ENCODE measurements at regions not wholly inside any gene's neighbourhood (a gene's known extent, or its start where the extent isn't known, plus 50 kb on each side); places are given as distances from the start of the nearest gene placed in this dataset.
A peak's percentile ranks its signal among the peaks of the same experiment; 100 is the strongest.
"Not testable (repeated sequence)": the region's sequence is repeated elsewhere in the genome, so short reads cannot be mapped to it uniquely, and the experiment has no call there.

DNA sequence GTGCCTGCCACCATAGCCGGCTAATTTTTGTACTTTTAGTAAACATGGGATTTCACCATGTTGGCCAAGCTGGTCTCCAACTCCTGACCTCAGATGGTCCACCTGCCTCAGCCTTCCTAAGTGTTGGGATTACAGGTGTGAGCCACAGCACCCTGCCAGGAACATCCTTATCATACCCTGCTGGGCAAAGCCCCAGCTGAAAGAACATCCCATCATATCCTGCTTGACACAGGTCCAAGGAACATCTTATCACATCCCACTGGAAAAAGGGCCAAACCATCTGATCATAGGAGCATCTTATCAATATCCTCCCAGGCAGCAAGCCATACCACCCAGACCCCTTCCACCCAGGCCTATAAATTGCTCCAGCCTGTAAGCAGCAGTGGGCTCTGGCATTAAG lies 1109.2 kb upstream of the CDH8 start:
- ATAC-seq: no peak
- FAIRE-seq: no peak
- TF ChIP-seq, protein P1, sequence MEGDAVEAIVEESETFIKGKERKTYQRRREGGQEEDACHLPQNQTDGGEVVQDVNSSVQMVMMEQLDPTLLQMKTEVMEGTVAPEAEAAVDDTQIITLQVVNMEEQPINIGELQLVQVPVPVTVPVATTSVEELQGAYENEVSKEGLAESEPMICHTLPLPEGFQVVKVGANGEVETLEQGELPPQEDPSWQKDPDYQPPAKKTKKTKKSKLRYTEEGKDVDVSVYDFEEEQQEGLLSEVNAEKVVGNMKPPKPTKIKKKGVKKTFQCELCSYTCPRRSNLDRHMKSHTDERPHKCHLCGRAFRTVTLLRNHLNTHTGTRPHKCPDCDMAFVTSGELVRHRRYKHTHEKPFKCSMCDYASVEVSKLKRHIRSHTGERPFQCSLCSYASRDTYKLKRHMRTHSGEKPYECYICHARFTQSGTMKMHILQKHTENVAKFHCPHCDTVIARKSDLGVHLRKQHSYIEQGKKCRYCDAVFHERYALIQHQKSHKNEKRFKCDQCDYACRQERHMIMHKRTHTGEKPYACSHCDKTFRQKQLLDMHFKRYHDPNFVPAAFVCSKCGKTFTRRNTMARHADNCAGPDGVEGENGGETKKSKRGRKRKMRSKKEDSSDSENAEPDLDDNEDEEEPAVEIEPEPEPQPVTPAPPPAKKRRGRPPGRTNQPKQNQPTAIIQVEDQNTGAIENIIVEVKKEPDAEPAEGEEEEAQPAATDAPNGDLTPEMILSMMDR (IDR thresholded peaks at IDR 0.05): no peak
- no peaks in the 10 kb centered on the region for H3K9me3 ChIP-seq
- no peak overlapping the region for H3K27ac ChIP-seq
- 89 to 90% methylated on average over 1 of the region's 1 CpG for WGBS, 2 donors
- H3K4me1 ChIP-seq: no peaks in the 10 kb centered on the region
- H3K36me3 ChIP-seq: no peaks in the 10 kb centered on the region
- DNase-seq: no peak
- no peaks in the 10 kb centered on the region for H3K27me3 ChIP-seq
- intact Hi-C loops (cut with DNase I): no loop called here
- no peak overlapping the region for H3K4me3 ChIP-seq

DNA sequence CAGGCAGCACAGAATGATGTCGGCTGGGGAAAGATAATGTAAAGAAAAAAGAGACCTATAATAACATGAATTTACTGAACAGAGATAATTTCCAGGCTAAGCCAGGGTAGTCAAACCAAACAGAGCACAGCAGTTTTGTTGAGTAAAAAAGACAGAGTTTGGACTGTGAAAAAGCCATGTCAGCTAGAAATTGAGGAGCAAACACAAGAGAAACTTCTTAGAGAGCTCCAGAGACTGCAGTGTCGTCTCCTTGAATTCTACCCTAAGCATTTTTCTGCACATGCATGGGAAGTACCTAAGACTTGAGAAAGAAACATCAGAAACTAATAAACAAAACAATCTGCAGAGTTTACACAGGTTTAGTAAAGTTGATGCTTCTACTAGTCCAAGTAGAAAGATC lies 1098.8 kb upstream of the CDH8 start:
- WGBS, 2 donors: 70% methylated on average over 2 of the region's 2 CpGs
- H3K36me3 ChIP-seq: no peaks in the 10 kb centered on the region
- H3K27ac ChIP-seq: no peak overlapping the region
- no peaks in the 10 kb centered on the region for H3K27me3 ChIP-seq
- no peak for ATAC-seq
- no peaks in the 10 kb centered on the region for H3K4me1 ChIP-seq
- no peak for DNase-seq
- H3K4me3 ChIP-seq: no peak overlapping the region
- intact Hi-C loops (cut with DNase I): no loop called here
- no peaks in the 10 kb centered on the region for H3K9me3 ChIP-seq
- no peak for FAIRE-seq
- TF ChIP-seq, protein P1 (IDR thresholded peaks at IDR 0.05): no peak

DNA sequence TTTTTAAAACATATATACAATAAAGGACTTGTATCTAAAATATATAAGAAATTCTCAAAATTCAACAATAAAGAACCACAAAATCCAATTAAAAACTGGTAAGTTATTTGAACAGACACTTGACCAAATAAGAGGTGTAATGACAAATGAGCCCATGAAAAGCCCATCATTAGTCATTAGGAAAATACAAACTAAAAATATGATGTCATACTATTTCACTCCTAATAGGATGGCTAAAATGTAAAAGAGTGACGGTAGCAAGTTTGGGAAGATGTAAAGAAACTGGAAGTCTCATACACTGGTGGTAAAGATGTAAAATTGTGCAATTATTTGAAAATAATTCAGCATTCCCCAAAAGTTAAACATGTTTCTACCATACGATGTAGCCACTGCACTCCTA lies 1095.3 kb upstream of the CDH8 start:
- Histone ChIP-seq H3K27me3 (no peaks in the 10 kb centered on the region), H3K27ac (no peak overlapping the region), H3K36me3 (no peaks in the 10 kb centered on the region), H3K4me1 (no peaks in the 10 kb centered on the region), H3K9me3 (no peaks in the 10 kb centered on the region), H3K4me3 (no peak overlapping the region)
- FAIRE-seq (no peak), ATAC-seq (no peak), DNase-seq (no peak)
- TF ChIP-seq, protein P1 (IDR thresholded peaks at IDR 0.05): no peak
- 69 to 81% methylated on average over 2 of the region's 2 CpGs for WGBS, 2 donors
- intact Hi-C loops (cut with DNase I): no loop called here

DNA sequence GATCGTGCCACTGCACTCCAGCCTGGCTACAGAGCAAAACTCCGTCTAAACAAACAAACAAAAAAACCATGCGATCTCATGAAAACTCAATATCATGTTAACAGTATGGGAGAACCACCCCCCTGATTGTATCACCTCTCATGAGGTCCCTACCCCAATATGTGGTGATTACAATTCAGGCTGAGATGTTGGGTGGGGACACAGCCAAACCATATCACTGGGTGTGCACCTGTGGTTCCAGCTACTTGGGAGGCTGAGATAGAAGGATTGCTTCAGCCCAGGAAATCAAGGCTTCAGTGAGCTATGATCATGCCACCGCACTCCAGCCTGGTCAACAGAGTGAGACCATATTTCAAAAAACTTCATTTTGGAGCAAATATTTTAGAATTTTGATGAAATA lies 1094.7 kb upstream of the CDH8 start:
- Histone ChIP-seq H3K27me3 (no peaks in the 10 kb centered on the region), H3K36me3 (no peaks in the 10 kb centered on the region), H3K4me1 (no peaks in the 10 kb centered on the region), H3K9me3 (no peaks in the 10 kb centered on the region), H3K27ac (no peak overlapping the region), H3K4me3 (no peak overlapping the region)
- TF ChIP-seq, protein P1 (IDR thresholded peaks at IDR 0.05): no peak
- WGBS, 2 donors: 85 to 89% methylated on average over 4 of the region's 4 CpGs
- FAIRE-seq (no peak), ATAC-seq (no peak), DNase-seq (no peak)
- intact Hi-C loops (cut with DNase I): no loop called here

DNA sequence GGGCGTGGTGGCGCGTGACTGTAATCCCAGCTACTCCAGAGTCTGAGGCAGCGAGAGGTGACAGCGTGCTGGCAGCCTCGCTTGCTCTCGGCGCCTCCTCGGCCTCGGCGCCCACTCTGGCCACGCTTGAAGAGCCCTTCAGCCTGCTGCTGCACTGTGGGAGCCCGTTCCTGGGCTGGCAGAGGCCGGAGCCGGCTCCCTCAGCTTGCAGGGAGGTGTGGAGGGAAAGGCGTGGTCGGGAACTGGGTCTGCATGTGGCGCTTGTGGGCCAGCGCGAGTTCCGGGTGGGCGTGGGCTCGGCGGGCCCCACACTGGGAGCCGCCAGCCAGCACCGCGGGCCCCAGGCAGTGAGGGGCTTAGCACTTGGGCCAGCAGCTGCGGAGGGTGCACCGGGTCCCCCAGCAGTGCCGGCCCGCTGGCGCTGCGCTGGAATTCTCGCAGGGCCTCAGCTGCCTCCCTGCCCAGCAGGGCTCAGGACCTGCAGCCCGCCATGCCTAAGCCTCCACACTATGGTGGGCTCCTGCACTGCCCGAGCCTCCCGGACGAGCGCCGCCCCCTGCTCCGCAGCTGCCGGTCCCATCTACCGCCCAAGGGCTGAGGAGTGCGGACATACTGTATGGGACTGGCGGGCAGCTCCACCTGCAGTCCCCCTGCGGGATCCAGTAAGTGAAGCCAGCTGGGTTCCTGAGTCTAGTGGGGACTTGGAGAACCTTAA lies 1093.3 kb upstream of the CDH8 start:
- H3K27ac ChIP-seq: no peak overlapping the region
- no peaks in the 10 kb centered on the region for H3K4me1 ChIP-seq
- WGBS, 2 donors: 95 to 99% methylated on average over 41 to 46 of the region's 46 CpGs
- FAIRE-seq (no peak), DNase-seq (peak in 2 of 6 donors; percentile 13 to 52), ATAC-seq (no peak)
- TF ChIP-seq, protein P1 (IDR thresholded peaks at IDR 0.05): no peak
- intact Hi-C loops (cut with DNase I): no loop called here
- H3K36me3 ChIP-seq: no peaks in the 10 kb centered on the region
- H3K9me3 ChIP-seq: no peaks in the 10 kb centered on the region
- H3K27me3 ChIP-seq: no peaks in the 10 kb centered on the region
- no peak overlapping the region for H3K4me3 ChIP-seq

DNA sequence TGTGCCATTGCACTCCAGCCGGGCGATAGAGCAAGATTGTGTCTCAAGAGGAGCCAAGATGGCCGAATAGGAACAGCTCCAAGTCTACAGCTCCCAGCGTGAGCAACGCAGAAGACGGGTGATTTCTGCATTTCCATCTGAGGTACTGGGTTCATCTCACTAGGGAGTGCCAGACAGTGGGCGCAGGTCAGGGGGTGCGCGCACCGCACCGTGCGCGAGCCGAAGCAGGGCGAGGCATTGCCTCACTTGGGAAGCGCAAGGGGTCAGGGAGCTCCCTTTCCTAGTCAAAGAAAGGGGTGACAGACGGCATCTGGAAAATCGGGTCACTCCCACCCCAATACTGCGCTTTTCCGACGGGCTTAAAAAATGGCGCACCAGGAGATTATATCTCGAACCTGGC lies 1083.7 kb upstream of the CDH8 start:
- intact Hi-C loops (cut with DNase I); H3K36me3 ChIP-seq; H3K27me3 ChIP-seq; H3K4me3 ChIP-seq; H3K4me1 ChIP-seq; ATAC-seq; FAIRE-seq; H3K9me3 ChIP-seq; H3K27ac ChIP-seq: not testable (repeated sequence)
- DNase-seq: peak in 1 of 6 donors; percentile 13
- 93% methylated on average over 23 of the region's 23 CpGs for WGBS, 2 donors

All from pancreas (tissue), 10 donors.